GM10266 (cell line): ENCODE measurements at regions not wholly inside any gene's neighbourhood (a gene's known extent, or its start where the extent isn't known, plus 50 kb on each side); places are given as distances from the start of the nearest gene placed in this dataset.

Experiments used
- DNase-seq: peaks from one replicate; pipeline ENCODE4 v3.0.0; 2012; ENCODE audit errors: extremely low spot score
- CTCF ChIP-seq: IDR thresholded peaks from 2 replicates; pipeline ENCODE4 v1.5.1; 2012; ENCODE audit warnings: mild to moderate bottlenecking, low read depth; ENCODE audit not compliant: control insufficient read depth, insufficient read depth; ENCODE audit errors: missing control alignments

GRCh38 chr10:117699436-117700075, 157.0 kb downstream of the EMX2 start:
- DNase-seq, result no peak

GRCh38 chr10:117710181-117710798, 167.7 kb downstream of the EMX2 start:
- no peak for DNase-seq
- peak; percentile 11 for TF ChIP-seq CTCF

More at GRCh38 chr10:117699436-117700075, 157.0 kb downstream of the EMX2 start:
- no peak for TF ChIP-seq CTCF

GRCh38 chr10:117716889-117717288, 174.3 kb downstream of the EMX2 start:
- no peak for TF ChIP-seq CTCF
- DNase-seq, result no peak

GRCh38 chr10:117718986-117719920, 176.7 kb downstream of the EMX2 start:
- no peak for TF ChIP-seq CTCF

GRCh38 chr10:117720931-117721835, 178.6 kb downstream of the EMX2 start:
- no peak for TF ChIP-seq CTCF
- no peak for DNase-seq

More at GRCh38 chr10:117718986-117719920, 176.7 kb downstream of the EMX2 start:
- DNase-seq, result no peak

GRCh38 chr10:117721873-117722272, 179.3 kb downstream of the EMX2 start:
- no peak for TF ChIP-seq CTCF
- no peak for DNase-seq
